ENCODE measurements at regions not wholly inside any gene's neighbourhood (a gene's known extent, or its start where the extent isn't known, plus 50 kb on each side); places are given as distances from the start of the nearest gene placed in this dataset.

DNA sequence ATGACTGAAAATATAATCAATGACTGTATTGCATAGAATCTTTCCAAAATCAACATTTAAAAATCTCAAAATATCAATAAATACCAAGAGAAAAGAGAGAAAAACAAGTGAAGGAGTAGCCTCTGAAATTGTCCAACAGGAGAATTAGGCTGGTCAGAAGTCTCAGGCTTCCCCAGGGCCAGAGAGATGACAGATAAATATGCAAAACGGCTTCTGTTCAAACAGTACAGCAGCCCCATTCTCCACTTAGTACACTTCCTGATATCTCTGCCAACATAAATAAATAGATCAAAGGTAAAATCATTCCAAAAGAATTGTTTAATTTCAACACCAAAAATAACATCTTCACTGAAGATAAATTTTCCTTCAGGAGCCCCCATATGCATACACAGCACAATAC, 204.7 kb upstream of the GABRA2 start:
- no CpG with 5 or more reads among the region's 1 CpG for WGBS (ENCODE audit: insufficient coverage)
- H3K4me3 ChIP-seq (ENCODE audit: low read length), result no peak overlapping the region
- no peak overlapping the region for H3K27ac ChIP-seq (ENCODE audit: low read length)
- no peaks in the 10 kb centered on the region for H3K36me3 ChIP-seq (ENCODE audit: control insufficient read depth, insufficient read depth, low read length)
- no peak for DNase-seq
- no peaks in the 10 kb centered on the region for H3K27me3 ChIP-seq (ENCODE audit: control insufficient read depth, insufficient read depth, low read length)
- no peaks in the 10 kb centered on the region for H3K4me1 ChIP-seq (ENCODE audit: control insufficient read depth, insufficient read depth, low read length)
- H3K9me3 ChIP-seq (replicated peaks; ENCODE audit: control insufficient read depth, low read depth, low read length), result peaks cover 3% of the 10 kb centered on the region

DNA sequence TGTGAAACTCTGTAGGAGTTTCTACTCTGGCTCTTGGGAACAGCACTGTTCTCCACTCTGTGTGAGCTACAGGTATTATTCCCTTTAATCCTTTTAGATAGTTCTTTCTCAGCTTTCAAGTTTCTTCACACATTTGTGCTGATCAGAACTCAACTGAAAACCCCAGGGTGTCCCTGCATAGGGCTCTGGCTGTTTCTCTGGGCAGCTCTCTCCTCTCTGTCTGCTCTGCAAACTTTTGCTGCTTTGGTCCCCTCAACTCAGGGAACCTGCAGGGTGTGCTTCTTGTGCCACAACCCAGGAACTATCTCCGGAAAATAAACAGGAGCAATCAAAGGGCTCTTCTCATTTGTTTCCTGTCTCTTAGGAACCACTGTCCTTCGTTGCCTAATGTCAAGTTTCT, 196.6 kb upstream of the GABRA2 start:
- DNase-seq, result no peak
- peaks cover 3% of the 10 kb centered on the region for H3K9me3 ChIP-seq (replicated peaks; ENCODE audit: control insufficient read depth, low read depth, low read length)
- no peaks in the 10 kb centered on the region for H3K4me1 ChIP-seq (ENCODE audit: control insufficient read depth, insufficient read depth, low read length)
- no peak overlapping the region for H3K27ac ChIP-seq (ENCODE audit: low read length)
- no peaks in the 10 kb centered on the region for H3K27me3 ChIP-seq (ENCODE audit: control insufficient read depth, insufficient read depth, low read length)
- H3K36me3 ChIP-seq (ENCODE audit: control insufficient read depth, insufficient read depth, low read length), result no peaks in the 10 kb centered on the region
- no peak overlapping the region for H3K4me3 ChIP-seq (ENCODE audit: low read length)
- 10% methylated on average over 2 of the region's 2 CpGs for WGBS (ENCODE audit: insufficient coverage)

DNA sequence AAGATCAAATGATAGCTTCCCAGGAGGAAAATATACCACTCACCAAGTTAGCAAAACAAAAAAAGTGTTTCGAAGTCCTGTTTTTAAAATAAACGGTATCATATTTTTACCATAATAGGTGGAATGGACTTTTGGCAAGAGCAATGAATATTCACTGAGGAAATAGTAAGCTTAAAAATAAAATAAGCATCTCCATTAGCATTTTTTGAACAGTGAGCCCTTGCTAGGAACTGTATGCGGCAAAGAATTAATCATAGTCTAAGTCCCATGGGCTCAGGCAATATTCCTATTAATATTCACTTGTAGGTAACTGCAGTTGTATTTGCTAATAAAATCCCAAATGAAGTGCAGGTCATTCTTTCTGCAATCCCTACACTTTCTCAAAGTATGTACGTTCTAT, 191.7 kb upstream of the GABRA2 start:
- no peaks in the 10 kb centered on the region for H3K27me3 ChIP-seq (ENCODE audit: control insufficient read depth, insufficient read depth, low read length)
- no peaks in the 10 kb centered on the region for H3K9me3 ChIP-seq (replicated peaks; ENCODE audit: control insufficient read depth, low read depth, low read length)
- no peak overlapping the region for H3K4me3 ChIP-seq (ENCODE audit: low read length)
- no peak for DNase-seq
- H3K4me1 ChIP-seq (ENCODE audit: control insufficient read depth, insufficient read depth, low read length), result no peaks in the 10 kb centered on the region
- no CpG with 5 or more reads among the region's 4 CpGs for WGBS (ENCODE audit: insufficient coverage)
- no peak overlapping the region for H3K27ac ChIP-seq (ENCODE audit: low read length)
- H3K36me3 ChIP-seq (ENCODE audit: control insufficient read depth, insufficient read depth, low read length), result no peaks in the 10 kb centered on the region

DNA sequence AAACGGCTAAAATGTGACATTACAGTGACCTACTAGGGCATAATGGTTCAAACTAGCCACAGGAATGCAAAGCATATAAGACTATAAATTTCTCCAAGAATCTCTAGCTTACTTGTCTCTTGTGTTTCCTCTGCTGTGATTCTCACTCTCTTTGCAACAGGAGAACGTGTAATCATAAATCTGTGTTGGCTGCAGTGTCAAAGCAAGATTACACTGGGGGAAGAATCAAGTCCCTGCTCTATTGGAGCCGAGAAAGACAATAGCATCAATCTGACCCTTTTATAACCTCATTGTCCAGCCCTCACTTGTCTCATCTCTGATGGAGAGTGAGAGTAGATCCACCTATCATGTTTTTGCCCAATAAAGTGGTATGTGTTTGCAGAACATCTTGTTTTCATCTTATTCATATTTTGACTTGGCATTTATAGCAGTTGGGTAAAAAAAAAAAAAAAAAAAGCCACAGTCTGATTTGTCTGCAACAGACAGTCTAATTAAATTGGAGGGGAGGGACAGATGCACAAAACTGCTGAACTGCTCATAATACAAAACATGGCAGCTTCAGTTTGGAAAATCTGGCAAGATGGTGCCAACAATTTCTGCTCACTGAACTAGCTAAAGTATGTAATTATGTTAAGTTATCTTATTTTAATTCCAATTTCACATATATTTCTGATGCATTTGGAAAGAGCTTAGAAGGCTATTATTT, 165.0 kb upstream of the GABRA2 start:
- Histone ChIP-seq H3K27ac (ENCODE audit: low read length) (no peak overlapping the region), H3K36me3 (ENCODE audit: control insufficient read depth, insufficient read depth, low read length) (no peaks in the 10 kb centered on the region), H3K4me1 (ENCODE audit: control insufficient read depth, insufficient read depth, low read length) (no peaks in the 10 kb centered on the region), H3K27me3 (ENCODE audit: control insufficient read depth, insufficient read depth, low read length) (no peaks in the 10 kb centered on the region), H3K9me3 (replicated peaks; ENCODE audit: control insufficient read depth, low read depth, low read length) (no peaks in the 10 kb centered on the region), H3K4me3 (ENCODE audit: low read length) (no peak overlapping the region)
- no peak for DNase-seq
- no CpG with 5 or more reads among the region's 3 CpGs for WGBS (ENCODE audit: insufficient coverage)

DNA sequence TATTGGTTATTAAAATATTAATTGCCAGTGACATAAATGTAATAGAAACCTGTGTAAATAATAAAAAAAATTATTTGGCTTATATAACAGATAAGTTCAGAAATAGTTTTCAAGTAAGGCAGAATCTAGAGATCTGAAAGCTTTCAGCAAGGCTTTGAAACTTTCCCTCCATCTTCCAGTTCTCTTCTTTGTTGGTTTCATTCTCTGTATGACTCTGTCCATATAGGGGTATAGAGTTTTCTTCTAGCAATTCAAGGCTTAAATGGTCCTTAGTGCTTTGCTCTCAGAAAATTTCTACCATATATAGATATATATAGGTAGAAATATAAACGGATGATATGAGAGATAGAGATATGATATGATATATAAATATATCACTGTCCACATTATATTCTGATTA, 160.5 kb upstream of the GABRA2 start:
- no CpG with 5 or more reads among the region's 1 CpG for WGBS (ENCODE audit: insufficient coverage)
- no peak overlapping the region for H3K4me3 ChIP-seq (ENCODE audit: low read length)
- H3K9me3 ChIP-seq (replicated peaks; ENCODE audit: control insufficient read depth, low read depth, low read length), result no peaks in the 10 kb centered on the region
- DNase-seq, result no peak
- H3K36me3 ChIP-seq (ENCODE audit: control insufficient read depth, insufficient read depth, low read length), result no peaks in the 10 kb centered on the region
- no peaks in the 10 kb centered on the region for H3K27me3 ChIP-seq (ENCODE audit: control insufficient read depth, insufficient read depth, low read length)
- H3K4me1 ChIP-seq (ENCODE audit: control insufficient read depth, insufficient read depth, low read length), result no peaks in the 10 kb centered on the region
- H3K27ac ChIP-seq (ENCODE audit: low read length), result no peak overlapping the region

DNA sequence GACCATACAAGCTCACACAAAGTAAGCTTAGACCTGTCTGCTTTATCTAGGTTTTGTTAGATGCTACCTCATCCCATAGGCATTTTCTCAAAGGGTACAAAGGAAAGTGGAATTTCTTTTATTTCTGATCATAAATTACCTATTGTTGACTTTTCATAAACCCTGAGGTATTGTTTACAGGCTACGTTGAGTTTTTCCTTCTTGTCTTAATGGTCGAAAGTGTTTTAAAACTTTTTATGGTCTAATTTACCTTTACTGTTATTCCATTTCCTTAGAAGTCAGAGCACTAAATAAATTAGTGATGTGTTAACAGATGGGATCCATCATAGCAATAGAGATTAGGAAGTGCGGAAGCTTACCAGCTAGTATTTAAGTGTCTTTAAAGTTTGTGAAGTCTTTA, 159.2 kb upstream of the GABRA2 start:
- Histone ChIP-seq H3K9me3 (replicated peaks; ENCODE audit: control insufficient read depth, low read depth, low read length) (peaks cover 3% of the 10 kb centered on the region), H3K27ac (ENCODE audit: low read length) (no peak overlapping the region), H3K4me3 (ENCODE audit: low read length) (no peak overlapping the region), H3K36me3 (ENCODE audit: control insufficient read depth, insufficient read depth, low read length) (no peaks in the 10 kb centered on the region), H3K27me3 (ENCODE audit: control insufficient read depth, insufficient read depth, low read length) (no peaks in the 10 kb centered on the region), H3K4me1 (ENCODE audit: control insufficient read depth, insufficient read depth, low read length) (no peaks in the 10 kb centered on the region)
- no CpG with 5 or more reads among the region's 3 CpGs for WGBS (ENCODE audit: insufficient coverage)
- DNase-seq, result no peak

DNA sequence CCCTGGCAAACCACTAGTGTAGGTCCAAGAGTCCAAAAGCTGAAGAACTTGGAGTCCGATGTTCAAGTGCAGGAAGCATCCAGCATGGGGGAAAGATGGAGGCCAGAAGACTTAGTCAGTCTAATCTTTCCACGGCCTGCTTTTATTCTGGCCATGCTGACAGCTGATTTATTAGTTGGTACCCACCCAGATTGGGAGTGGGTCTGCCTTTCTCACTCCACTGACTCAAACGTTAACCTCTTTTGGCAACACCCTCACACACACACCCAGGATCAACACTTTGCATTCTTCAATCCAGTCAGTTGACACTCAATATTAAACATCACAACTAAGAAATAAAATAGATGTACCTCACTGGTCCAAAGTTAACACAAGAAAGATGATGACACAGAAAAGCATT, 134.8 kb upstream of the GABRA2 start:
- no peaks in the 10 kb centered on the region for H3K36me3 ChIP-seq (ENCODE audit: control insufficient read depth, insufficient read depth, low read length)
- H3K27me3 ChIP-seq (ENCODE audit: control insufficient read depth, insufficient read depth, low read length), result no peaks in the 10 kb centered on the region
- no peaks in the 10 kb centered on the region for H3K4me1 ChIP-seq (ENCODE audit: control insufficient read depth, insufficient read depth, low read length)
- H3K4me3 ChIP-seq (ENCODE audit: low read length), result no peak overlapping the region
- WGBS (ENCODE audit: insufficient coverage), result 93% methylated on average over 2 of the region's 3 CpGs
- H3K9me3 ChIP-seq (replicated peaks; ENCODE audit: control insufficient read depth, low read depth, low read length), result peaks cover 16% of the 10 kb centered on the region
- DNase-seq, result no peak
- H3K27ac ChIP-seq (ENCODE audit: low read length), result no peak overlapping the region

DNA sequence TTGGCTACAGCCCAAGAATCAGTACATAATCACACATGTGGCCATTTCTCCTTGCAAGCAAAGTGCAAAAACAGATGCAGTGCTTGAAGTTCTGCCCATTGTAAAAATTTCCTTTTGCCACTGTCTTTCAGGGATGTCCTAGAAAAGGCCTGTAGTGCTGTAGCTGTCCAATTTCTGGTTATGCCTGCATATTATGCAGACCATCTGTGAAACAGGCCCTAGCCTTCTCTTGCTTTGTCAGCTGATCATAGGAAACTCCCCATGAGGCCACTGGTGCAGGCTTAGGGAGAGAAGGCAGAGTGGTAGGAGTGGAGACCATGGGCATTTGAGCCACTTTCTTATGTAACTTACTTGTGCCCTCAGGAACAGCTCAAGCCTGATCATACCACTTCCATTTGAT, 130.4 kb upstream of the GABRA2 start:
- no peaks in the 10 kb centered on the region for H3K4me1 ChIP-seq (ENCODE audit: control insufficient read depth, insufficient read depth, low read length)
- H3K27ac ChIP-seq (ENCODE audit: low read length), result no peak overlapping the region
- H3K9me3 ChIP-seq (replicated peaks; ENCODE audit: control insufficient read depth, low read depth, low read length), result peaks cover 20% of the 10 kb centered on the region
- H3K36me3 ChIP-seq (ENCODE audit: control insufficient read depth, insufficient read depth, low read length), result no peaks in the 10 kb centered on the region
- H3K27me3 ChIP-seq (ENCODE audit: control insufficient read depth, insufficient read depth, low read length), result no peaks in the 10 kb centered on the region
- H3K4me3 ChIP-seq (ENCODE audit: low read length), result no peak overlapping the region
- DNase-seq, result no peak

DNA sequence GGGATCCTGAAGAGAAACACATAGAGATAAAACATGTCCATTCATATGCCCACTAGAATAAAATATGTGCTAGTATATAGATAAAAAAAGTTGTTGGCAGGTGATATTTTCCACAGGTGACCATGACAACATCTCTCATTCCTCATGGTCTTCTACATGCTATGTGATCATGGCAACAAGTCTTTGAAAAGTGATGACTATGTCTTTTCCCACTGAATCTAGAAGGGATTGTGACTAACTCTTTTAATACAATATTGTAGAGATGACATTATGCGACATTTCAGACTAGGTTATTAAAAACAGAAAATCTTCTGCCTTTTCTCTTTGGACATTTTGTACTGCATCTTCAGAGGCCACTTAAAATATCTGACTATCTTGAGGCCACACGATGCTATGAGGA, 126.0 kb upstream of the GABRA2 start:
- no peak overlapping the region for H3K4me3 ChIP-seq (ENCODE audit: low read length)
- H3K9me3 ChIP-seq (replicated peaks; ENCODE audit: control insufficient read depth, low read depth, low read length), result peaks cover 6% of the 10 kb centered on the region
- DNase-seq, result no peak
- 80% methylated on average over 1 of the region's 2 CpGs for WGBS (ENCODE audit: insufficient coverage)
- H3K4me1 ChIP-seq (ENCODE audit: control insufficient read depth, insufficient read depth, low read length), result no peaks in the 10 kb centered on the region
- H3K27me3 ChIP-seq (ENCODE audit: control insufficient read depth, insufficient read depth, low read length), result no peaks in the 10 kb centered on the region
- H3K27ac ChIP-seq (ENCODE audit: low read length), result no peak overlapping the region
- H3K36me3 ChIP-seq (ENCODE audit: control insufficient read depth, insufficient read depth, low read length), result no peaks in the 10 kb centered on the region

DNA sequence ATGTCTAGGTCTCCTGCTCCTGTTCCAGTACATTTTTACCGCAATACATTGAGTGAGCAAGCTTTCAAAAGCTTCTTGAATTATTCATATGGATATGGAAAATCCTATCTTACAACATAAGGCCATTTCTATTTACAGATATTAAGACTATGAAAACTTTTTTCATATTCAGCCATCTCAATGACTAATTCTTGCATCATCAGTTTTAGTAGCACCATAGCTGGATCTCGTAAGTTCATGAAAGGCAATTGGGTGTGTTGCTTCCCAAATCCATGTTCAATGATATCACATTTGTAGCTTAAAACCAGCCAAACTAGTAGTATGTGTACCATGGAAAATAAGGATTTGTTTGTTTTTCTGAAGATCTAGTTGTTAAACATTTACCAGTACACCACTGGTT, 118.3 kb upstream of the GABRA2 start:
- Histone ChIP-seq H3K27ac (ENCODE audit: low read length) (no peak overlapping the region), H3K4me1 (ENCODE audit: control insufficient read depth, insufficient read depth, low read length) (no peaks in the 10 kb centered on the region), H3K9me3 (replicated peaks; ENCODE audit: control insufficient read depth, low read depth, low read length) (no peaks in the 10 kb centered on the region), H3K27me3 (ENCODE audit: control insufficient read depth, insufficient read depth, low read length) (no peaks in the 10 kb centered on the region), H3K4me3 (ENCODE audit: low read length) (no peak overlapping the region), H3K36me3 (ENCODE audit: control insufficient read depth, insufficient read depth, low read length) (no peaks in the 10 kb centered on the region)
- no peak for DNase-seq
- no CpG with 5 or more reads among the region's 2 CpGs for WGBS (ENCODE audit: insufficient coverage)

DNA sequence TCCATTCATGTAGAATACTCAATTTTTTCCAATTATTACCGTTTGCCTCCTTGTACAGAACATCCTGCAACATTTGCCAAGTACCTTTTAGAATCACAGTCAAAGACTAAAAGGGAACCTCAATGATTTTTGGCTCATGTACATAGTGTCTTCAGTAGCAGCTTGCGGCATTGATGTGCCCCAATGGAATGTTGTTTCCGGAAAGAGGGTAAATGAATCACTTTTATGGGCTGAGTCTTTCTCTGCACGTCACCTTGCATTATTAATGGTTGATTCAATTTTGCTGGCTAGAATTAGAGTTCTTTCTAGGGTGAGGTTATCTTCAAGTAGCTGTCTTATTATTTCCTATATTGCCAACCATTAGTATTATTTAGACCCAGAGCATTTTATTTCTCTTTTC, 116.9 kb upstream of the GABRA2 start:
- no peaks in the 10 kb centered on the region for H3K4me1 ChIP-seq (ENCODE audit: control insufficient read depth, insufficient read depth, low read length)
- no peak overlapping the region for H3K27ac ChIP-seq (ENCODE audit: low read length)
- no peaks in the 10 kb centered on the region for H3K27me3 ChIP-seq (ENCODE audit: control insufficient read depth, insufficient read depth, low read length)
- WGBS (ENCODE audit: insufficient coverage), result 0% methylated on average over 1 of the region's 4 CpGs
- no peaks in the 10 kb centered on the region for H3K36me3 ChIP-seq (ENCODE audit: control insufficient read depth, insufficient read depth, low read length)
- H3K4me3 ChIP-seq (ENCODE audit: low read length), result no peak overlapping the region
- DNase-seq, result no peak
- no peaks in the 10 kb centered on the region for H3K9me3 ChIP-seq (replicated peaks; ENCODE audit: control insufficient read depth, low read depth, low read length)
